ENCODE measurements at regions not wholly inside any gene's neighbourhood (a gene's known extent, or its start where the extent isn't known, plus 50 kb on each side); places are given as distances from the start of the nearest gene placed in this dataset.
"Not testable (repeated sequence)": the region's sequence is repeated elsewhere in the genome, so short reads cannot be mapped to it uniquely, and the experiment has no call there.

GRCh38 chr7:81470724-81471379, 299.0 kb downstream of the HGF start:
- DNase-seq, result no peak

DNA sequence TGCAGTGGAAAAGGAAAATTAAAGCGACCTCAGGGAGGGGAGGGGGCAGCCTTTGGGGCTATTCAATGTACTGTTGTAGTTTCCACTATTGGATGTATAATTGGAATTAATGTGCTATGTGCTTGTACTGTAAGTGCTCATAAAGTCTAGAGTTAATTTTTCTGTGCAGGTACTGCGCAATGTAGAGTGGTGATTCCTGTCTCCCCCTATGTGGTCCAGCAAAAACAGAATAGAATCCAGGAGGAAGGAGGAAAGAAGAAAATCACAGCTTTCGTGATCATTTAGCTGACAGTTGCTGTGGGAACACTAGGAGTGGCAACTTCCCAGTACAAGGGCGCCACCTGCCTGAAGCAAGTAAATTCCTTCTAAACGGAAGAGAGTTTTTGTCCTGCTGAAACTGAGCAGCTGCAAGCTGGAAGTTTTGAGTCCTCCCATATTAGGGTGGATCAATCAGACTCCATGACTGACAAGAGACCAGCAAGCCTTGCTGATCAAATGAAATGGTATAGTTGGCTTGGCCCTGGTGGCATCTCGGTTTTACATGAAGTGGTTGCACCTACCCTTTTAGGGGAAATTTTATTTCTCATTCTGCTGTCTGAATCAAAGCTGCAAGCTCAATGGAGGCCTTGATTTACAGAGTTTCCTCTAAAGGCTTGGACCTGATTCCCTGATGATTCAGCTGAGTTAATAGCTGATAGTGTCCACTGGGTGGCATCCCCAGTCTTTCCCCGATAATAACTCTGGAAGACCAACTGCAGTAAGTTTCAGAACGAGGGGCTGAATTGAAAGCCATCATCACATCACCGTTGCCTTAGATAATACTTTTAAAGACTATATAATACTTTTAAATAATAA, 299.8 kb downstream of the HGF start:
- peak in 1 of 2 experiments; percentile 62 for DNase-seq

DNA sequence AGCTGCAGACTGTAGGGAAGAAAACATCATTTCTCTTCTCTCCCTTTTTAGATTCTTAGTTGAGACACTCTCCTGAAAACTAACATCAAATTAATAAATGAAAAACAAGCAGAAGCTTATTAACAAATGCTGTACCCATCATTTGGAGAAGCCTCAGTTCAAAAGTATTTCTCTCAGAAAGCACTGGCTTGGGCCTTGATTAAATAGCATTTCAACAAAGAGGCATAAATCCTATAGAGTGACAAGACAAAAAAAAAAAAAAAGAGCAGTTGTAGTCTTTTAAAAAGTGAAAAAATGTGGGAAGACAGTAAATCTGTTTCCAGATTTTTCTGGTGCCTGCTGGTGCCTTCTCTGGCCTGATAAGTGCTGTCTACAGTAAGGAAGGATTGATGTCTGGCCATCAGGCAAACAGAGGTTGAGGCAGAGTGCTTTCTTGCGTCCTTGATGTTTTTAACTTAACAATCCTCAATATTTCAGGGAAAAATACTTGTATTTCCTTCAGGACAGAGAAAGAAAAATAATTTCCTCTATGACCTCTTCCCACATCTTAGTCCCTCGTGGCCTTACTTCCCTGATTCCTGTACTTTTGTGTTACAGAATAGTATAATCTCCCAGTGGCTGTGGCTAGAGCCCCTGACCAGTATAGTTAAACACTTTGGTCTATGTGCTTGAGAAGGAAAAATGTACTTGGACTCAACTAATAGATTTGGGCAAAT, 300.5 kb downstream of the HGF start:
- no peak for DNase-seq

DNA sequence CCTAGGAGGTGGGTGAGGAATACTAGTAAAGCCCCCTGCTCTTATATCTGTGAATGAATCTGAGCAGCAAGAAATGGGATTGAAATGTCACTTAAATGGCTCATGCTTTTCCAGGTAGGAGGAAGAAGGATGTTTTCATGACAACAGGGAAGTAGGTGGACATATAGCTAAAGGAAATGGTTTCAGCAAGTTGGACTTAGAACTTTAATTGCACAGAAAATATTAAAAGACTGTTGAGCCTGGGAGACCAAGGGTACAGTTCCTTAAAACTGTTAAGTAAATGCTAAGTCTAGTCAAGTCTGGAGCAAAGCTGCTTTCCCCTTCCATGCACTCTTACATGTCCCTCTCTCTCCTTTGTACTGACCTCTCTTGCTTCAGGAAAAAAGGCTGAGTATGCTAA, 301.3 kb downstream of the HGF start:
- no peak for DNase-seq

GRCh38 chr7:81467964-81468363, 301.9 kb downstream of the HGF start:
- DNase-seq, result no peak

- DNase-seq, result no peak
Measured at GRCh38 chr7:81462672-81463071, 307.2 kb downstream of the HGF start.

DNA sequence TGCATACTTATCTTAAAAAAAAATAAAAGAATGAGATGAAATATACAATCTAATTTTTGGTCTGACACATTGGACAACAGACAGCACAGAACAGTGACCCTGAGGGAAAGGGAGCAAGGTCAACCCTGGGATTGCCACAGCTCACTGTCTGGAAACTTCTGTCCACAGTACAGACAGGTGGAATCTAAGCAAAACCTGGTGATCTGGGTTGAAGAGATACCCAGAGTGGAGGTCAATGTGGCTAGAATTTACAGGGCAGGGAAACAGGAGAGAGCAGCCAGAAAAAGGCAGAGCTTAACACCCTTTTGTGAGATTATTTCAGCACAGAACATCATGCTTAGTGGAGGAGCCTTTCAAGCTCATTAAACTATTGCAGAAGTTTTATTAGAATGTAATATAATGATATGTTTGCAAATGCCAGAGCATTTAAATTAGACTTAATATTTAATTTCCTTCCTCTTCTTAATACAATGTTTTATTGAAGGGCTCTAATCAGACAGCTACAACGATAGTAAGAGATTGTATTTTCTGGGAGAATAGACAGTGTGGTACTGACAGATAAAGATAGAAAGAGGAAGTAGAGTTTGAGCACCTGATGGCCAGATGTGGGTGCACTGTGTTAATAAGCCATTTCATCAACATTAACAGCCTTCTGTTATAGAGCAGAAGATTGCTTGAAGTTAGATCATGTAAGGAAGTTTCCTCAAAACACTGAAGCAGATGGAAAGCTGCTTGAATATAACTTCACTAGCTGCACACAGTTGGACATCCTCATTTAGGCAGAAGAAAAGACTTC, 309.4 kb downstream of the HGF start:
- DNase-seq, result no peak

DNA sequence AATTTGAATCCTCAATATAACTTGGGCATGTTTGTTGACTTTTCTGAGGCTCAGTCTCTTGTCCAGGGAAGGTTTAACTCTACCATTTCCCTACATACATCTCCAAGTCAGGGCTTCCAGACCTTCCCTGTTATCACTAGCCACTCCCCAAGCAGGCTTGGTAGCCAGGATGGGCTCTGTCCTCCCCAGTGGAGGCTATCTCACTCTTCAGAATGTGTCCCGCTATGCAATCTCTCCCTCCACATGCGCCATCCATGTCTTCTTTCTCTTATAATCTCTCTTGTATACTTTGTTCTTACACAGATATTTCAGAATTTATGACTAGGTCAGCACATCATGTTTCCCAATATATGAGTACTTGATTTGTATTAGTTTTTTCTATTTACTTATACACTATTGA, 310.4 kb downstream of the HGF start:
- DNase-seq, result no peak

GRCh38 chr7:81457852-81458522, 311.9 kb downstream of the HGF start:
- no peak for DNase-seq

DNA sequence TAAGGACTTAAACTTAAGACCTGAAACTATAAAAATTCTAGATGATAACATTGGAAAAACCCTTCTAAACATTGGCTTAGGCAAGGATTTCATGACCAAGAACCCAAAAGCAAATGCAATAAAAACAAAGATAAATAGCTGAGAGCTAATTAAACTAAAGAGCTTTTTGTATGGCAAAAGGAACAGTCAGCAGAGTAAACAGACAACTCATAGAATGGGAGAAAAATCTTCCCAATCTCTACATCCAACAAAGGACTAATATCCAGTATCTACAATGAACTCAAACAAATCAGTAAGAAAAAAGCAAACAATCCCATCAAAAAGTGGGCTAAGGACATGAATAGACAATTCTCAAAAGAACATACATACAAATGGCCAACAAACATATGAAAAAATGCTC, 316.1 kb downstream of the HGF start:
- not testable (repeated sequence) for DNase-seq

DNA sequence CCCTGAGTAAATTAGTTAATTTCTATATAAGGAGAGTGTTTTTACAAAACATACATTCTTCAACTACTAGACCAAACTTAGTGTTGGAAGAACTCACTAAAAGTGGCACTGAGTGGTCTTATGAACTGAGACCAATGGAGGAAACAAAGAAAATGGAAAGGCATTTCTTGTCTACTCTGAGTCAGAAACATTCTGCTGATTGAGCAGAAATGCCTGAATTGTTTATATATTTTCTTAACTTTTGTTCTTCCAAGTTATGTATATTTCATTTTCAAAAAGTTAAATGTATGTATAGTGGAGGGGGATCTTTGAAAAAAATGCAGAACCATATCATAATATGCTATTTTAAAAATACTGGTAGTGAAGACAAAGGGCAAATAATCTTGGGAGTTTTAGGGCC, 320.7 kb downstream of the HGF start:
- no peak for DNase-seq

GRCh38 chr7:81447351-81447952, 322.4 kb downstream of the HGF start:
- no peak for DNase-seq

- DNase-seq, result no peak
Measured at GRCh38 chr7:81446212-81446611, 323.6 kb downstream of the HGF start.

- no peak for DNase-seq
Measured at GRCh38 chr7:81445462-81445861, 324.4 kb downstream of the HGF start.

GRCh38 chr7:81441750-81442149, 328.1 kb downstream of the HGF start:
- no peak for DNase-seq

GRCh38 chr7:81439591-81439990, 330.3 kb downstream of the HGF start:
- DNase-seq, result no peak

DNA sequence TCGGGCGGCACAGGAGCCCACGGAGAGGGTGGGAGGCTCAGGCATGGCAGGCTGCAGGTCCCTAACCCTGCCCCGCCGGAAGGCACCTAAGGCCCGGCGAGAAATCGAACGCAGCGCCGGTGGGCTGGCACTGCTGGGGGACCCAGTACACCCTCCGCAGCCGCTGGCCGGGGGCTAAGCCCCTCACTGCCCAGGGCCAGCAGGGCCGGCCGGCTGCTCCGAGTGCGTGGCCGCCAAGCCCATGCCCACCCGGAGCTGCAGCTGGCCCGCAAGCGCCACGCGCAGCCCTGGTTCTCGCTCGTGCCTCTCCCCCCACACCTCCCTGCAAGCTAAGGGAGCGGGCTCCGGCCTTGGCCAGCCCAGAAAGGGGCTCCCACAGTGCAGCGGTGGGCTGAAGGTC, 332.7 kb downstream of the HGF start:
- DNase-seq, result not testable (repeated sequence)

- DNase-seq, result no peak
Measured at GRCh38 chr7:81433692-81434331, 336.0 kb downstream of the HGF start.

GRCh38 chr7:81433206-81433605, 336.6 kb downstream of the HGF start:
- DNase-seq, result no peak

DNA sequence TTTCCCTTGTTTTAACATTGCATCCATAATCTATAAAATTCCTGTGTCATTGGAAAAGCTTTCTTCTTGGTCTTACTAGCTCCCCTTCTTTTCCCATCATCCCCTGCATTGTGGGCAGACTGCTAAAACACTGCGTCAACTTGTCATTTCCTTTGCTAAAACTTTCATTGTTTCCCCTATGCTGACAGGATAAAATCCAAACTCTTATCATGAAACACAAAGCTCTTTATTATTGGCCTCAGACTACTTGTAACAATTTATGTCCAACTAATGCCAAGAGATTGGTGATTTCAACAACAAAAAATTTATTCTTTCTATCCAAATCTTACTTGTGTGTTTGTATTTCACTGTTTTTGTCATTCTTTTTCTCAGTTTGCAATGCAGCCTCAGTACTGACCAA, 339.1 kb downstream of the HGF start:
- DNase-seq, result no peak

GRCh38 chr7:81430150-81430549, 339.7 kb downstream of the HGF start:
- DNase-seq, result no peak
